Heart left ventricle (tissue), 13 donors: ENCODE measurements at regions not wholly inside any gene's neighbourhood (a gene's known extent, or its start where the extent isn't known, plus 50 kb on each side); places are given as distances from the start of the nearest gene placed in this dataset.

Experiments
- POLR2A ChIP-seq, 2 donors: fragments of 450-650 bp; IDR thresholded peaks; one replicate each; pipeline ENCODE4 v1.6.1; 2017; ENCODE audit warnings: antibody characterized with exemption in 2 of 2, mild to moderate bottlenecking in 2 of 2, moderate library complexity in 2 of 2
- TF ChIP-seq, protein P1 (sequence below), 12 donors: fragments of 200-600 bp; sonication (generic) in 4 of 12; IDR thresholded peaks; one replicate each; pipeline versions ENCODE4 v1.5.0 to v1.8.0; 2018 to 2022; ENCODE audit warnings: antibody characterized with exemption in 12 of 12, mild to moderate bottlenecking in 5 of 12
- donor health status: ischemic (EF 13 %, LVEDD 7.1; RV severe dilation, severe dysfunction).
- donor health status: DM: no; HTN: yes; CAD: no.
- donor health status: DM: no; HTN: no; CAD: no.
- donor health status: ischemic (EF 25% LVEDD 6.9; RV normal size, moderate dysfunction).
- donor health status: ischemic (EF 25% LVEDD 5.7; RV mildly dilated, moderate dysfunction).
- donor health status: ischemic (EF 35%, LVEDD 5.7; RV mildly dilated, moderate dysfunction).
- donor health status: nonischemic (EF 11% LVEDD 7.7; RV severe dilation, severe dysfunction).
- donor health status: DM: yes; HTN: yes; CAD: no.
- donor health status: PGD.
- donor health status: ischemic (EF 29% LVEDD 5.4; RV normal size, mild dysfunction).
- donor health status: nonischemic (EF 23%, LVEDD 6.1; RV moderate dilation, normal function).

GRCh38 chr1:95636897-95637296 is 402.9 kb downstream of the RWDD3 start:
- TF ChIP-seq, protein P1, sequence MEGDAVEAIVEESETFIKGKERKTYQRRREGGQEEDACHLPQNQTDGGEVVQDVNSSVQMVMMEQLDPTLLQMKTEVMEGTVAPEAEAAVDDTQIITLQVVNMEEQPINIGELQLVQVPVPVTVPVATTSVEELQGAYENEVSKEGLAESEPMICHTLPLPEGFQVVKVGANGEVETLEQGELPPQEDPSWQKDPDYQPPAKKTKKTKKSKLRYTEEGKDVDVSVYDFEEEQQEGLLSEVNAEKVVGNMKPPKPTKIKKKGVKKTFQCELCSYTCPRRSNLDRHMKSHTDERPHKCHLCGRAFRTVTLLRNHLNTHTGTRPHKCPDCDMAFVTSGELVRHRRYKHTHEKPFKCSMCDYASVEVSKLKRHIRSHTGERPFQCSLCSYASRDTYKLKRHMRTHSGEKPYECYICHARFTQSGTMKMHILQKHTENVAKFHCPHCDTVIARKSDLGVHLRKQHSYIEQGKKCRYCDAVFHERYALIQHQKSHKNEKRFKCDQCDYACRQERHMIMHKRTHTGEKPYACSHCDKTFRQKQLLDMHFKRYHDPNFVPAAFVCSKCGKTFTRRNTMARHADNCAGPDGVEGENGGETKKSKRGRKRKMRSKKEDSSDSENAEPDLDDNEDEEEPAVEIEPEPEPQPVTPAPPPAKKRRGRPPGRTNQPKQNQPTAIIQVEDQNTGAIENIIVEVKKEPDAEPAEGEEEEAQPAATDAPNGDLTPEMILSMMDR (IDR thresholded peaks at IDR 0.05), result no peak
- no peak for TF ChIP-seq POLR2A (IDR thresholded peaks at IDR 0.05)
